ENCODE measurements at regions not wholly inside any gene's neighbourhood (a gene's known extent, or its start where the extent isn't known, plus 50 kb on each side); places are given as distances from the start of the nearest gene placed in this dataset.

DNA sequence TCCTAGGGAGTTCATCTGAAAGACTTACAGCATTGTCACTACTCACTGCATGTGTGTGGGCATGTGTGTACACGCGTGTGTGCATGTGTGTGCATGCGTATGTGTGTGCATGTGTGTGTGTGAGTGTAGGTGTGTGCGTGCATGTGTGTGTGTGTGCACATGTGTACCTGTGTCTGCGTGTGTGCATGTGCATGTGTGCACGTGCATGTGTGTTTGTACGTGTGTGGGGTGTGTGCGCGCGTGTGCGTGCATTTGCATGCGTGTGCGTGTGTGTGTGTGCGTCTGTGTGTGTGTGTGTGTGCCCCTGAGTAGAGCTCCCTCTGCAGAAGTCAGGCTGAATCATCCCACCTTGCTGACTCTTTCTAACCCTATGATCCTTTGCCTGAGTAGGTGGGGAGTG lies 114.8 kb upstream of the RBFOX1 start:
- Mint-ChIP-seq H3K36me3 (ENCODE audit: low read depth) (no peaks in the 10 kb centered on the region), H3K4me1 (ENCODE audit: low read depth) (no peaks in the 10 kb centered on the region), H3K4me3 (ENCODE audit: unreplicated experiment) (no peak overlapping the region), H3K9me3 (ENCODE audit: low read depth) (peaks cover 21% of the 10 kb centered on the region), H3K27me3 (ENCODE audit: low read depth) (no peaks in the 10 kb centered on the region), H3K27ac (ENCODE audit: unreplicated experiment) (no peak overlapping the region)
- DNase-seq (ENCODE audit: low spot score): no peak
- no peak for TF ChIP-seq CTCF (IDR thresholded peaks at IDR 0.05)

DNA sequence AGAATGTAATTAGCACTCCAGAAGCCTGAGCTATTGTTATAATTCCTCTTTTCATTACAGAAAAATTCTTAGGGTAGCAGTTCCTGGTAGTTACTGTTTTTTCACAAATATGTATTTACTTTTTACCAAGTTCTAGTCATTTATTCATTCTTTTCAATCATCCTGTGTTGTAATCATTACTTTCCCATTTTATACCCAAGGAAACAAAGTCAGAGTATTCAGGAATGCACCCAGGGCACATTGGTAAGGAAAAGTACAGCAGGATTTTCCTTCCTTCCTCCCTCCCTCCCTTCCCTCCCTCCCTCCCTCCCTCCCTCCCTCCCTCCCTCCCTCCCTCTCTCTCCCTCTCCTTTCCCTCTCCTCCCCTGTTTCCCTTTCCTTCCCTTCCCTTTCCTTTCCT lies 115.9 kb upstream of the RBFOX1 start:
- Mint-ChIP-seq H3K27ac (ENCODE audit: unreplicated experiment) (no peak overlapping the region), H3K4me3 (ENCODE audit: unreplicated experiment) (no peak overlapping the region), H3K36me3 (ENCODE audit: low read depth) (no peaks in the 10 kb centered on the region), H3K4me1 (ENCODE audit: low read depth) (no peaks in the 10 kb centered on the region), H3K27me3 (ENCODE audit: low read depth) (no peaks in the 10 kb centered on the region), H3K9me3 (ENCODE audit: low read depth) (peaks cover 21% of the 10 kb centered on the region)
- no peak for DNase-seq (ENCODE audit: low spot score)
- no peak for TF ChIP-seq CTCF (IDR thresholded peaks at IDR 0.05)

- TF ChIP-seq CTCF (IDR thresholded peaks at IDR 0.05): no peak
- H3K36me3 Mint-ChIP-seq (ENCODE audit: low read depth): no peaks in the 10 kb centered on the region
- H3K9me3 Mint-ChIP-seq (ENCODE audit: low read depth): peaks cover 14% of the 10 kb centered on the region
- no peak for DNase-seq (ENCODE audit: low spot score)
- no peaks in the 10 kb centered on the region for H3K4me1 Mint-ChIP-seq (ENCODE audit: low read depth)
- H3K27me3 Mint-ChIP-seq (ENCODE audit: low read depth): no peaks in the 10 kb centered on the region
- H3K27ac Mint-ChIP-seq (ENCODE audit: unreplicated experiment): no peak overlapping the region
- H3K4me3 Mint-ChIP-seq (ENCODE audit: unreplicated experiment): no peak overlapping the region
Measured at GRCh38 chr16:7211781-7212180, 120.9 kb upstream of the RBFOX1 start.

GRCh38 chr16:7209598-7209997 lies 123.0 kb upstream of the RBFOX1 start:
- no peaks in the 10 kb centered on the region for H3K4me1 Mint-ChIP-seq (ENCODE audit: low read depth)
- no peak for TF ChIP-seq CTCF (IDR thresholded peaks at IDR 0.05)
- peaks cover 10% of the 10 kb centered on the region for H3K9me3 Mint-ChIP-seq (ENCODE audit: low read depth)
- DNase-seq (ENCODE audit: low spot score): no peak
- H3K27me3 Mint-ChIP-seq (ENCODE audit: low read depth): no peaks in the 10 kb centered on the region
- no peak overlapping the region for H3K27ac Mint-ChIP-seq (ENCODE audit: unreplicated experiment)
- no peaks in the 10 kb centered on the region for H3K36me3 Mint-ChIP-seq (ENCODE audit: low read depth)
- H3K4me3 Mint-ChIP-seq (ENCODE audit: unreplicated experiment): no peak overlapping the region

GRCh38 chr16:7206469-7206868 lies 126.2 kb upstream of the RBFOX1 start:
- Mint-ChIP-seq H3K27ac (ENCODE audit: unreplicated experiment) (no peak overlapping the region), H3K4me3 (ENCODE audit: unreplicated experiment) (no peak overlapping the region), H3K9me3 (ENCODE audit: low read depth) (peaks cover 11% of the 10 kb centered on the region), H3K36me3 (ENCODE audit: low read depth) (no peaks in the 10 kb centered on the region), H3K4me1 (ENCODE audit: low read depth) (no peaks in the 10 kb centered on the region), H3K27me3 (ENCODE audit: low read depth) (no peaks in the 10 kb centered on the region)
- no peak for TF ChIP-seq CTCF (IDR thresholded peaks at IDR 0.05)
- DNase-seq (ENCODE audit: low spot score): no peak

Data from chondrocyte (in vitro differentiated cells).